ENCODE measurements at regions not wholly inside any gene's neighbourhood (a gene's known extent, or its start where the extent isn't known, plus 50 kb on each side); places are given as distances from the start of the nearest gene placed in this dataset.

GRCh38 chr15:70557521-70558258, 205.7 kb downstream of the UACA start:
- TF ChIP-seq, protein P1, sequence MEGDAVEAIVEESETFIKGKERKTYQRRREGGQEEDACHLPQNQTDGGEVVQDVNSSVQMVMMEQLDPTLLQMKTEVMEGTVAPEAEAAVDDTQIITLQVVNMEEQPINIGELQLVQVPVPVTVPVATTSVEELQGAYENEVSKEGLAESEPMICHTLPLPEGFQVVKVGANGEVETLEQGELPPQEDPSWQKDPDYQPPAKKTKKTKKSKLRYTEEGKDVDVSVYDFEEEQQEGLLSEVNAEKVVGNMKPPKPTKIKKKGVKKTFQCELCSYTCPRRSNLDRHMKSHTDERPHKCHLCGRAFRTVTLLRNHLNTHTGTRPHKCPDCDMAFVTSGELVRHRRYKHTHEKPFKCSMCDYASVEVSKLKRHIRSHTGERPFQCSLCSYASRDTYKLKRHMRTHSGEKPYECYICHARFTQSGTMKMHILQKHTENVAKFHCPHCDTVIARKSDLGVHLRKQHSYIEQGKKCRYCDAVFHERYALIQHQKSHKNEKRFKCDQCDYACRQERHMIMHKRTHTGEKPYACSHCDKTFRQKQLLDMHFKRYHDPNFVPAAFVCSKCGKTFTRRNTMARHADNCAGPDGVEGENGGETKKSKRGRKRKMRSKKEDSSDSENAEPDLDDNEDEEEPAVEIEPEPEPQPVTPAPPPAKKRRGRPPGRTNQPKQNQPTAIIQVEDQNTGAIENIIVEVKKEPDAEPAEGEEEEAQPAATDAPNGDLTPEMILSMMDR (IDR thresholded peaks at IDR 0.05), result no peak
- no peak for TF ChIP-seq POLR2A (IDR thresholded peaks at IDR 0.05)
